SU-DHL-6 (cell line): ENCODE measurements at regions not wholly inside any gene's neighbourhood (a gene's known extent, or its start where the extent isn't known, plus 50 kb on each side); places are given as distances from the start of the nearest gene placed in this dataset.

Source experiments
- EZH2phosphoT487 ChIP-seq: fragments of 200-600 bp; sonication (generic), shearing (Covaris generic); conservative IDR thresholded peaks from 2 replicates; pipeline ENCODE4 v1.6.1; 2018; ENCODE audit warnings: mild to moderate bottlenecking, antibody characterized with exemption, low read length, moderate library complexity, mixed read lengths
- TF ChIP-seq, protein P1 (sequence below): fragments of 200-600 bp; sonication (generic); IDR thresholded peaks from one replicate; pipeline ENCODE4 v1.5.1; 2017; ENCODE audit warnings: antibody characterized with exemption, mild to moderate bottlenecking, low read length, moderate library complexity; ENCODE audit not compliant: insufficient read depth, poor library complexity, severe bottlenecking

DNA sequence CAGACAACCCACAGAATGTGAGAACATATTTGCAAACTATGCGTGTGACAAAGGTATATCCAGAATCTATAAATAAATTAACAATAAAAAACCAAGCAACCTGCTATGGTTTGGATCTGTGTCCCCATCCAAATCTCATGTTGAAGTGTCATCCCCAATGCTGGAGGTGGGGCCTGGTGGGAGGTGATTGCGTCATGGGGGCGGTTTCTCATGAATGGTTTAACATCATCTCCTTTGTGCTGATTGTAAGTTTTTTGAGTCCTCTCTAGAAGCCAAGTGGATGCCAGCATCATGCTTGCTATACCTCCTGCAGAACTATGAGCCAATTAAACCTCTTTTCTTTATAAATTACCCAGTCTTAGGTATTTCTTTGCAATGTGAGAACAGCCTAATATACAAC lies 335.4 kb downstream of the MAN2A1 start:
- TF ChIP-seq EZH2phosphoT487: no peak
- TF ChIP-seq, protein P1, sequence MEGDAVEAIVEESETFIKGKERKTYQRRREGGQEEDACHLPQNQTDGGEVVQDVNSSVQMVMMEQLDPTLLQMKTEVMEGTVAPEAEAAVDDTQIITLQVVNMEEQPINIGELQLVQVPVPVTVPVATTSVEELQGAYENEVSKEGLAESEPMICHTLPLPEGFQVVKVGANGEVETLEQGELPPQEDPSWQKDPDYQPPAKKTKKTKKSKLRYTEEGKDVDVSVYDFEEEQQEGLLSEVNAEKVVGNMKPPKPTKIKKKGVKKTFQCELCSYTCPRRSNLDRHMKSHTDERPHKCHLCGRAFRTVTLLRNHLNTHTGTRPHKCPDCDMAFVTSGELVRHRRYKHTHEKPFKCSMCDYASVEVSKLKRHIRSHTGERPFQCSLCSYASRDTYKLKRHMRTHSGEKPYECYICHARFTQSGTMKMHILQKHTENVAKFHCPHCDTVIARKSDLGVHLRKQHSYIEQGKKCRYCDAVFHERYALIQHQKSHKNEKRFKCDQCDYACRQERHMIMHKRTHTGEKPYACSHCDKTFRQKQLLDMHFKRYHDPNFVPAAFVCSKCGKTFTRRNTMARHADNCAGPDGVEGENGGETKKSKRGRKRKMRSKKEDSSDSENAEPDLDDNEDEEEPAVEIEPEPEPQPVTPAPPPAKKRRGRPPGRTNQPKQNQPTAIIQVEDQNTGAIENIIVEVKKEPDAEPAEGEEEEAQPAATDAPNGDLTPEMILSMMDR: no peak
